Medulla oblongata (tissue), 1 donor: ENCODE measurements at regions not wholly inside any gene's neighbourhood (a gene's known extent, or its start where the extent isn't known, plus 50 kb on each side); places are given as distances from the start of the nearest gene placed in this dataset.

Experiments used
- DNase-seq: peaks from one replicate; pipeline ENCODE4 v3.0.0-alpha.2; 2015; ENCODE audit errors: extremely low spot score

GRCh38 chr3:103785537-103785936, 1350.7 kb downstream of the ZPLD1 start:
- no peak for DNase-seq

- no peak for DNase-seq
Observed at GRCh38 chr3:103786296-103786695, 1351.5 kb downstream of the ZPLD1 start.

- no peak for DNase-seq
Observed at GRCh38 chr3:103787164-103787871, 1352.5 kb downstream of the ZPLD1 start.

- DNase-seq = no peak
Observed at GRCh38 chr3:103787879-103788278, 1353.1 kb downstream of the ZPLD1 start.

- no peak for DNase-seq
Observed at GRCh38 chr3:103791786-103792515, 1357.1 kb downstream of the ZPLD1 start.

- DNase-seq = peak; percentile 27
Observed at GRCh38 chr3:103794656-103795055, 1359.8 kb downstream of the ZPLD1 start.

GRCh38 chr3:103796068-103796467, 1361.3 kb downstream of the ZPLD1 start:
- no peak for DNase-seq

GRCh38 chr3:103803787-103804186, 1369.0 kb downstream of the ZPLD1 start:
- no peak for DNase-seq

GRCh38 chr3:103810167-103810566, 1375.4 kb downstream of the ZPLD1 start:
- DNase-seq = no peak

GRCh38 chr3:103813955-103814354, 1379.1 kb downstream of the ZPLD1 start:
- DNase-seq = no peak

GRCh38 chr3:103818398-103818797, 1383.6 kb downstream of the ZPLD1 start:
- DNase-seq = no peak

GRCh38 chr3:103818800-103819199, 1384.0 kb downstream of the ZPLD1 start:
- peak; percentile 2 for DNase-seq

- DNase-seq = no peak
Observed at GRCh38 chr3:103825586-103825985, 1390.8 kb downstream of the ZPLD1 start.

GRCh38 chr3:103829723-103830326, 1395.0 kb downstream of the ZPLD1 start:
- DNase-seq = no peak

GRCh38 chr3:103847081-103848062, 1412.6 kb downstream of the ZPLD1 start:
- DNase-seq = peak; percentile 32

GRCh38 chr3:103851793-103852192, 1417.0 kb downstream of the ZPLD1 start:
- DNase-seq = no peak

GRCh38 chr3:103862415-103862814, 1427.6 kb downstream of the ZPLD1 start:
- DNase-seq = no peak

GRCh38 chr3:103863381-103863780, 1428.6 kb downstream of the ZPLD1 start:
- DNase-seq = no peak

- no peak for DNase-seq
Observed at GRCh38 chr3:103866113-103866512, 1431.3 kb downstream of the ZPLD1 start.

- DNase-seq = no peak
Observed at GRCh38 chr3:103873021-103873420, 1438.2 kb downstream of the ZPLD1 start.

- no peak for DNase-seq
Observed at GRCh38 chr3:103873897-103874545, 1439.2 kb downstream of the ZPLD1 start.
